ENCODE measurements at regions not wholly inside any gene's neighbourhood (a gene's known extent, or its start where the extent isn't known, plus 50 kb on each side); places are given as distances from the start of the nearest gene placed in this dataset.

DNA sequence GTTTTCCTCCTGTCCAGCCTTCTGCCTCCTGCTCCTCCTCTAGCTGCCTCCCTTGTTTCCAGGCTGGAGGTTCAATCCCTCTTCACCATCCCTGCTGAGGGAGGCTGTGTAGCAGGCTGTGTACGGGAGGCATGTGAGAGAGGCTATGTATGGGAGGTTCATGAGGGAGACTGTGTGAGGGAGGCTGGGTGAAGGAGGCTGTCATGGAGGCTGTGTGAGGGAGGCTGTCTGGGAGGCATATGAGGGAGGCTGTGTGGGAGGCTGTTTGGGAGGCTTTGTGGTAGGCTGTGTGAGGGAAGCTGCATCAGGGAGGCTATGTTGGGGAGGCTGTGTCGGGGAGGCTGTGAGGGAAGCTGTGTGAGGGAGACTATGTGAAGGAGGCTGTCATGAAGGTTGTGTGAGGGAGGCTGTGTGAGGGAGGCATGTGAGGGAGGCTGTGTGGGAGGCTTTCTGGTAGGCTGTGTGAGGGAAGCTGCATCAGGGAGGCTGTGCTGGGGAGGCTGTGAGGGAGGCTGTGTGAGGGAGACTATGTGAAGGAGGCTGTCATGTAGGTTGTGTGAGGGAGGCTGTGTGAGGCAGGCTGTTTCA is 123.7 kb upstream of the RNF32 start:
- no peak for TF ChIP-seq EP300 (IDR thresholded peaks at IDR 0.05; ENCODE audit: borderline replicate concordance)
- TF ChIP-seq, protein P1, sequence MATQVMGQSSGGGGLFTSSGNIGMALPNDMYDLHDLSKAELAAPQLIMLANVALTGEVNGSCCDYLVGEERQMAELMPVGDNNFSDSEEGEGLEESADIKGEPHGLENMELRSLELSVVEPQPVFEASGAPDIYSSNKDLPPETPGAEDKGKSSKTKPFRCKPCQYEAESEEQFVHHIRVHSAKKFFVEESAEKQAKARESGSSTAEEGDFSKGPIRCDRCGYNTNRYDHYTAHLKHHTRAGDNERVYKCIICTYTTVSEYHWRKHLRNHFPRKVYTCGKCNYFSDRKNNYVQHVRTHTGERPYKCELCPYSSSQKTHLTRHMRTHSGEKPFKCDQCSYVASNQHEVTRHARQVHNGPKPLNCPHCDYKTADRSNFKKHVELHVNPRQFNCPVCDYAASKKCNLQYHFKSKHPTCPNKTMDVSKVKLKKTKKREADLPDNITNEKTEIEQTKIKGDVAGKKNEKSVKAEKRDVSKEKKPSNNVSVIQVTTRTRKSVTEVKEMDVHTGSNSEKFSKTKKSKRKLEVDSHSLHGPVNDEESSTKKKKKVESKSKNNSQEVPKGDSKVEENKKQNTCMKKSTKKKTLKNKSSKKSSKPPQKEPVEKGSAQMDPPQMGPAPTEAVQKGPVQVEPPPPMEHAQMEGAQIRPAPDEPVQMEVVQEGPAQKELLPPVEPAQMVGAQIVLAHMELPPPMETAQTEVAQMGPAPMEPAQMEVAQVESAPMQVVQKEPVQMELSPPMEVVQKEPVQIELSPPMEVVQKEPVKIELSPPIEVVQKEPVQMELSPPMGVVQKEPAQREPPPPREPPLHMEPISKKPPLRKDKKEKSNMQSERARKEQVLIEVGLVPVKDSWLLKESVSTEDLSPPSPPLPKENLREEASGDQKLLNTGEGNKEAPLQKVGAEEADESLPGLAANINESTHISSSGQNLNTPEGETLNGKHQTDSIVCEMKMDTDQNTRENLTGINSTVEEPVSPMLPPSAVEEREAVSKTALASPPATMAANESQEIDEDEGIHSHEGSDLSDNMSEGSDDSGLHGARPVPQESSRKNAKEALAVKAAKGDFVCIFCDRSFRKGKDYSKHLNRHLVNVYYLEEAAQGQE (IDR thresholded peaks at IDR 0.05; ENCODE audit: low read depth) = no peak
- no peak for TF ChIP-seq YY1 (IDR thresholded peaks at IDR 0.05; ENCODE audit: low read depth)
- no peak for TF ChIP-seq NFIC (IDR thresholded peaks at IDR 0.05)
- TF ChIP-seq FOXM1 (IDR thresholded peaks at IDR 0.05; ENCODE audit: borderline replicate concordance, low read depth) = no peak
- TF ChIP-seq CREB1 (IDR thresholded peaks at IDR 0.05; ENCODE audit: low read depth) = no peak
- no peak for TF ChIP-seq TCF12 (IDR thresholded peaks at IDR 0.05; ENCODE audit: low read depth)
- no peak for TF ChIP-seq CEBPB (IDR thresholded peaks at IDR 0.05)
- no peak for TF ChIP-seq RAD21 (IDR thresholded peaks at IDR 0.05; ENCODE audit: low read depth)
- TF ChIP-seq TEAD4 (IDR thresholded peaks at IDR 0.05) = no peak
- TF ChIP-seq TAF1 (IDR thresholded peaks at IDR 0.05; ENCODE audit: low read depth) = no peak
- no peak for TF ChIP-seq ZBTB7A (IDR thresholded peaks at IDR 0.05; ENCODE audit: low read depth)
- TF ChIP-seq MAX (IDR thresholded peaks at IDR 0.05) = no peak
- no peak for TF ChIP-seq USF1 (IDR thresholded peaks at IDR 0.05)

Data from Ishikawa (cell line).